Sigmoid colon (tissue), 4 donors: ENCODE measurements at regions not wholly inside any gene's neighbourhood (a gene's known extent, or its start where the extent isn't known, plus 50 kb on each side); places are given as distances from the start of the nearest gene placed in this dataset.

Experiments used
- POLR2AphosphoS5 ChIP-seq, 4 donors: sonication (generic); formaldehyde crosslinking; IDR thresholded peaks; one replicate each; pipeline ENCODE4 v1.6.1; 2017; ENCODE audit warnings: antibody characterized with exemption in 4 of 4
- TF ChIP-seq, protein P1 (sequence below), 4 experiments: fragments of 450-650 bp in 3 of 4; fragments of 200-600 bp in 1 of 4; IDR thresholded peaks; one replicate each; pipeline ENCODE4 v1.5.1; 2016 to 2019; ENCODE audit warnings: antibody characterized with exemption in 4 of 4, mild to moderate bottlenecking in 3 of 4, moderate library complexity in 2 of 4

DNA sequence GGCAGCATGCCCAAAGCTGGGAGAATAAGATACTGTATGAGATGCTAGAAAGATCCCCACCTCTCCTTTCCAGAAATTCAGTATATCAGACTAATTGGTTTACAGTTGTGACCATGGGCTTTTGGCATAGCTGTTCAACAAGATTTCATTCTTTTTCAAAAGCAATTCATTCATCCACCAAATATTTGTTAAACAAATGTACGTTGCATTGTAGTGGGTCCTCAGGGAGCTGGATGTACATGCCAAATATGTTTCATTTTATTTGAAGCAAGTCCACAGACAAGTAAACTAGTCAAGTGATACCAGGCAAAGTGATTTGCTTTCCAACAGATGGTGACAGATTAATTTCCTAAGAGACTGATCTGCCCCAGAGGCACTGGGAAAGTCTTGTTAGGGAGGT, 85.8 kb upstream of the ESR1 start:
- TF ChIP-seq POLR2AphosphoS5 (IDR thresholded peaks at IDR 0.05): no peak
- TF ChIP-seq, protein P1, sequence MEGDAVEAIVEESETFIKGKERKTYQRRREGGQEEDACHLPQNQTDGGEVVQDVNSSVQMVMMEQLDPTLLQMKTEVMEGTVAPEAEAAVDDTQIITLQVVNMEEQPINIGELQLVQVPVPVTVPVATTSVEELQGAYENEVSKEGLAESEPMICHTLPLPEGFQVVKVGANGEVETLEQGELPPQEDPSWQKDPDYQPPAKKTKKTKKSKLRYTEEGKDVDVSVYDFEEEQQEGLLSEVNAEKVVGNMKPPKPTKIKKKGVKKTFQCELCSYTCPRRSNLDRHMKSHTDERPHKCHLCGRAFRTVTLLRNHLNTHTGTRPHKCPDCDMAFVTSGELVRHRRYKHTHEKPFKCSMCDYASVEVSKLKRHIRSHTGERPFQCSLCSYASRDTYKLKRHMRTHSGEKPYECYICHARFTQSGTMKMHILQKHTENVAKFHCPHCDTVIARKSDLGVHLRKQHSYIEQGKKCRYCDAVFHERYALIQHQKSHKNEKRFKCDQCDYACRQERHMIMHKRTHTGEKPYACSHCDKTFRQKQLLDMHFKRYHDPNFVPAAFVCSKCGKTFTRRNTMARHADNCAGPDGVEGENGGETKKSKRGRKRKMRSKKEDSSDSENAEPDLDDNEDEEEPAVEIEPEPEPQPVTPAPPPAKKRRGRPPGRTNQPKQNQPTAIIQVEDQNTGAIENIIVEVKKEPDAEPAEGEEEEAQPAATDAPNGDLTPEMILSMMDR (IDR thresholded peaks at IDR 0.05): no peak
